OCI-LY1 (cell line): ENCODE measurements at regions not wholly inside any gene's neighbourhood (a gene's known extent, or its start where the extent isn't known, plus 50 kb on each side); places are given as distances from the start of the nearest gene placed in this dataset.
"Not testable (repeated sequence)": the region's sequence is repeated elsewhere in the genome, so short reads cannot be mapped to it uniquely, and the experiment has no call there.

Experiments used
- CTCF ChIP-seq: fragments of 200-600 bp; sonication (generic), shearing (Covaris generic); IDR thresholded peaks from 2 replicates; pipeline ENCODE4 v1.5.1; 2017; ENCODE audit warnings: mild to moderate bottlenecking, antibody characterized with exemption, low read length, moderate library complexity, mixed read lengths
- EZH2 ChIP-seq: fragments of 200-600 bp; sonication (generic), shearing (Covaris generic); IDR thresholded peaks from 2 replicates; pipeline ENCODE4 v1.8.0; 2017; ENCODE audit warnings: borderline replicate concordance, mixed run types, mild to moderate bottlenecking, antibody characterized with exemption, low read length, moderate library complexity, mixed read lengths

DNA sequence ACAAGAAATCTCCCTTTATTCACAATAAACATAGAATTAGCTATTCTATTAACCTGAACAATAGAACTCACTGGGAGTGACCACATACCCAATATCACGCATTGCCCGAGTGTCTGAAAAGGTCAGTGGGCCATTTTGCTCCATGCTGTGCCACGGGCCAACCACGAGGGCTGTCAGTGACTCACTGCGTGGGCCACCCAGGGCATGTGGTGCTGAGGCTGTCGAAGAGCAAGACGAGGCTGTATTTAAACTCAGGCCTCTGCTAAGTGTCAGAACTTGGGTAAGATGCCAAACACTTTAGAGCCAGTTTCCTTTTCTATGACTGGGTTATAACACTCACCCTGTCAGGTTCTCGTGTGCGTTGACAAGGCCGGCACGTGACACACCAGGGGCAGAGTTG, 54.8 kb upstream of the PLEKHG4B start:
- TF ChIP-seq CTCF, EZH2: not testable (repeated sequence)
